HPDE6-E6E7 (cell line): ENCODE measurements at regions not wholly inside any gene's neighbourhood (a gene's known extent, or its start where the extent isn't known, plus 50 kb on each side); places are given as distances from the start of the nearest gene placed in this dataset.
"Not testable (repeated sequence)": the region's sequence is repeated elsewhere in the genome, so short reads cannot be mapped to it uniquely, and the experiment has no call there.

Experiments
- DNase-seq: peaks from one replicate; pipeline ENCODE4 v3.0.0; 2011; ENCODE audit warnings: missing footprints; ENCODE audit errors: extremely low spot score

- DNase-seq, result no peak
Observed at GRCh38 chr2:107107351-107107750, 221.4 kb upstream of the ST6GAL2 start.

DNA sequence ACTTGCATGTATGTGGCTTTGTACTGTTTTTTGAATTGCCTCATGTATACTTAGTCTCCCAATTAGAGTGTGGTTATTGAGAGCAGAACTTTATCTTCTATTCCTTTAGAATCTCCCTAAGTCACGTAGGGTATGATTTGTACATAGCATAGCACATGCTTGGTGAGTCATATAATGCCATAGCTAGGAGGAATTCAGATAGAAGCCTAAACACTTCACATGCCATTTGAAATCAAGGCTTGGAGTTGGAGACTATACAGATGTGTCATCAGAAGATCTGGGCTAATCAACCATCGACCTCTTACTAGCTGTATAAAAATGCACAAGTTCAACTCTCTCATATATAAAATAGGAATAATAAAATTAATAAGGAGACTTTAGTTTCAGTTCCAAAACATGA lies 222.6 kb upstream of the ST6GAL2 start:
- no peak for DNase-seq

GRCh38 chr2:107111623-107112022 lies 225.7 kb upstream of the ST6GAL2 start:
- DNase-seq, result no peak

DNA sequence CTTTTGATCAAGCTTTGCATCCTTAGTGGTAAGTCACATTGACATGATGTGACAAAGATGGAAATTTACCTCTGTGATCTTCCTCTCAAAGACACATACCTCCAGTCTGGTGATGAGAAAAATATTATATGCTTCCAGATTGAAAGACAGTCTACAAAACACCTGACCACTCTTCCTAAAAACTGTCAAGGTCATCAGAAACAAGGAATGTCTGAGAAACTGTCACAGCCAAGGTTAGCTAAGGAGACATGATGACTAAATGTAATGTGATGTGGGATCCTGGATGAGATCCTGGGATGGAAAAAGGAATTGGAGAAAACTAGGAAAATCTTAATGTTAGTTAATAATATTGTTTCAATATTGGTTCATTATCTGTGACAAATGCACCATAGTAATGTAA lies 226.6 kb upstream of the ST6GAL2 start:
- DNase-seq, result no peak

- DNase-seq, result no peak
Observed at GRCh38 chr2:107128381-107128780, 242.4 kb upstream of the ST6GAL2 start.

GRCh38 chr2:107132070-107132469 lies 246.1 kb upstream of the ST6GAL2 start:
- DNase-seq, result no peak

GRCh38 chr2:107132746-107133145 lies 246.8 kb upstream of the ST6GAL2 start:
- DNase-seq, result no peak

DNA sequence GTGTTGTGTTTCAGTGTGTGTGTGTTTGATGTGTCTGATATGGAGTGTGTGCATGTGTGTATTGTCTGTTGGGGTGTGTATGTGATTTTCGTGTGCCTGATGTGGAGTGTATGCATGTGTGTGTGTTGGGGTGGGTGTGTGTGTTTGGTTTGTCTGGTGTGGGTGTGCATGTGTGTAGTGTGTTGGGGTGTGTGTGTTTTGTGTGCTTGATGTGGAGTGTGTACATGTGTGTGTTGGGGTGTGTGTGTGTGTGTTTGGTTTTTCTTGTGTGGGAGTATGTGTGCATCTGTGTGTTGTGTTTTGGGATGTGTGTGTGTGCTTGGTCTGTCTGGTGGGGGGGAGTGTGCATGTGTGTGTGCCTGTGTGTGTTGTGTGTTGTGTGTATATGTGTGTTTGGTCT lies 247.4 kb upstream of the ST6GAL2 start:
- DNase-seq, result no peak

DNA sequence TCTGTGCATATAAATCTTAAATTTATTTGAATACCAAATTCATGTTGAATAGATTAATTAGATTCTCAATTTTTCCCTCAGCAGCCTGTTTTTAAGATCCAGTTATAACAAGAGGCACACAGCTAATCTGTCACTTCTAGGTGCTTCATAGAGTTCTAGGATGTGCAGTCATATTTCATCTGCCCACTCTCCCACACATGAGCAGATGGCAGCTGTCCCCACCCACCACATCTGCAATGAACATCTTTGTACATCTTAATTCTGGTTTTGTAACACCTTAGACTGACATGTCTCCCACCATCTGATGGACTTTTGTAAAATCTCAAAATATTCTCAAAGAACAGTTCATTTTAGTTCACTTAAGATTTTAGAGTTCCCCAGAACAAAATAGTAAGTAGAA lies 250.8 kb upstream of the ST6GAL2 start:
- DNase-seq, result no peak

DNA sequence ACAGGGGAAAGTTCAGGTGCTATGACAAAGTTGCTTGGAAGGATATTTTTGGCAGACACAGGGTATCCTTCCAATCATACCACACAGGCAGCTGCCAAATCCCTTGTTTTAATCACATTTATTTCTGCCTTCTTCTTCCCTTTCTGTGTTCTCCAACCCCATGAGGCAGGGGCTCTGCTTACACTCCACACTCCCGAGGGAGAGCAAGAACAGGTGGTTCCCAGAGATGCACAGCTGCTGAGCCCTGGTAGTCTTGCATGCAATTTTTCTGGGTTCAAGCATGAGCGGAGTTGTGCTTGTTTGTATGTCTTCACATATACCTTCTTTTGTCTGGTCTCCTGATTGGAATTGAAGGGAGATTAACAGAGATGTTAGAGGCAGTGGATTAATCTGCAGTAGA lies 251.7 kb upstream of the ST6GAL2 start:
- no peak for DNase-seq

GRCh38 chr2:107146181-107146580 lies 260.2 kb upstream of the ST6GAL2 start:
- no peak for DNase-seq

DNA sequence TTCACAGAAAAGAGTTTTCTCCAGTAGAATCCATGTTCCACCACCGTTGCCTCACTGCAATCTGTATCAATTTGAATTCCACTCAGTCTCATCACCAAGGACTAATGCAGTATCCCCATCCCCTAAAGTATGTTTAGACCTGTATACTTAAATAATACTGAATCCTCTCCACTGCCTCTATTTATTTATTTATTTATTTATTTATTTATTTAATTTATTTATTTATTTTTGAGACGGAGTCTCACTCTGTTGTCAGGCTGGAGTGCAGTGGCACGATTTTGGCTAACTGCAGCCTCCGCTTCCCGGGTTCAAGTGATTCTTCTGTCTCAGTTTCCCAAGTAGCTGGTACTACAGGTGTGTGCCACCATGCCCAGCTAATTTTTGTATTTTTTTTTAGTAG lies 260.7 kb upstream of the ST6GAL2 start:
- DNase-seq, result not testable (repeated sequence)

GRCh38 chr2:107148055-107148454 lies 262.1 kb upstream of the ST6GAL2 start:
- DNase-seq, result no peak

GRCh38 chr2:107148496-107148895 lies 262.5 kb upstream of the ST6GAL2 start:
- no peak for DNase-seq

GRCh38 chr2:107160640-107161239 lies 274.8 kb upstream of the ST6GAL2 start:
- DNase-seq, result no peak

DNA sequence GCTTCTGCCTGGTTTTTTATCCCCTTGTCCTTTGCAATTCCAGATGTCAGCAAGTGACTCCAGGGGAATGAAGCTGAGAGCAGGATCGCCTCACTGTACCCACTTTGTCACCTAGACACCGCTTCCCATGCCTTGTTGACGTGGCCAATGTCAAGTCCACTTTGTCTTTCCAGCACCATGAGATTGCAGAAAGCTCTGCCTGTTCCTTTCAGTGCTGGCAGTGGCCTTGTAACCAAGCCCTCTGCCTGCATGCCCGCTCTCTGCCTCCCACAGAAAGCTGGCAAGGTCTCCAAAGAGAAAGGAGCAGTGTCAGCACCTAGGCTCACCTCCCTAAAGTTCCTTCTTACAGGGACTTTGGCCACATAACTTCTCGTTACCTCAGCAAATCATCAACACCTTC lies 282.2 kb upstream of the ST6GAL2 start:
- DNase-seq, result no peak

GRCh38 chr2:107174171-107174570 lies 288.2 kb upstream of the ST6GAL2 start:
- DNase-seq, result no peak

GRCh38 chr2:107182981-107183380 lies 297.0 kb upstream of the ST6GAL2 start:
- DNase-seq, result no peak

DNA sequence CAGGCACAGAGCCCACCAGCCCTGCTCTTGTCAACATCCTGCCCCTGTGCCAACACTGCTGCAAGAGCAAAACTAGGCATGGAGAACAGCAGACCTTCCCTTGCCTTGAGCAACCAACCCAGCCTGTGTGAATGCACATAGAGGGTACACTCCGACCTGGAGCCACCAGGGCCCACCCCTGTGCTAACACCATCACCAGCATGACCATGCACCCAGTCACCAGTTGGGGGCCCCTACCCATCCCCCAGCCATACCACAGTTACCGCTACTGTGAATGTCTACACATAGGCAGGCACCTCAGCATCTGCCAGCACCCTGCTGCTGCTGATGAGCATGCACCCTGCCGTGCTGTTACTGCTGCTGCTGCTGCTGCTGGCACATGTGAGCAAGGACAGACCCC lies 301.9 kb upstream of the ST6GAL2 start:
- DNase-seq, result no peak

DNA sequence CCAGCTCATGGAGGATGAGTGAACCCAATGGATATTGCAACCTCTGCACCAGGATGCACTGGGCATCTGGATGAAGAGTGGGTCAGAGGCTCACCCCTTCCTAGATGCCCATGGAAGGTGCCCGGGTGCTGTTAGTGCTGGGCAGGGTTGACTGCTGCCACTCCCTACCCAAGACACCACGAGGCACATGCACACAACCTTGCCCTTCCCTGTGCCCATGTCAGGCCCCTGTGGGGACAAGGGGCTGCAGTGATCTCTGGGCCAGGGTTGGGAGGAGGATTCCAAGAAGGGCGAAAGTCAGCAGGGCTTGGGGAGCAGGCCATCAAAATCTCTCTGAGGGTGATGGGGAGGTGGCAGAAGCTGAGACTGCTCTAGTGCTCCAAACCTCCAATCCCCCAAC lies 309.7 kb upstream of the ST6GAL2 start:
- no peak for DNase-seq

GRCh38 chr2:107197594-107198294 lies 311.8 kb upstream of the ST6GAL2 start:
- no peak for DNase-seq

DNA sequence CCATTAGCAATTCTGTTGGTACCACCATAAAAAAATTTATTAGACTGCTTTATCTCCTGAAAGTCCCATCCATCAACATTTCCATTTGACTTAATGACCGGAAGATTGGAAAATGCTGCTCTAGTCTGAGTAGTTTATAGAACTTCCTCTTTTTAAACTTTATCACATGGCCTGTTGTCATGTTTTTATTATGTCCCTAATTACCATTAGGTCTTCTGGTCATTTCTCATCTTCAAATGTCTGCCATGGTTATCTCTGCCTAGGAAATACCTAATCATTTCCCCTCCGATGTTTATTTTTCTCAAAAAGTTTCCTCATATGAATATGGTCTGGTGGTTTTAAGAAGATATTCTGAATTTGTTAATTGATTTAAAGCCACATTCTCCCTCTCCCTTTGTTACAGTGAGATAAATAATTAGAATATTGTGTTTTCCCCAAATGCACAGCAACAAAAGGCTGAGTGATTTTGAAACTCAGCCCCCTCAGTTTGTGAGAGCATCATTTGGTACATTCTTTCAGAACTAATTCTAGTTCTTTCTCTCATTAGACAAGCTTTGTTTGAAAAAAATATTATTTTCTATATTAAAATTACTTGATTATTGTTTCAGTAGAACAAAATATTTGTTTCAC lies 317.1 kb upstream of the ST6GAL2 start:
- DNase-seq, result no peak
